ENCODE measurements at regions not wholly inside any gene's neighbourhood (a gene's known extent, or its start where the extent isn't known, plus 50 kb on each side); places are given as distances from the start of the nearest gene placed in this dataset.
"Not testable (repeated sequence)": the region's sequence is repeated elsewhere in the genome, so short reads cannot be mapped to it uniquely, and the experiment has no call there.

DNA sequence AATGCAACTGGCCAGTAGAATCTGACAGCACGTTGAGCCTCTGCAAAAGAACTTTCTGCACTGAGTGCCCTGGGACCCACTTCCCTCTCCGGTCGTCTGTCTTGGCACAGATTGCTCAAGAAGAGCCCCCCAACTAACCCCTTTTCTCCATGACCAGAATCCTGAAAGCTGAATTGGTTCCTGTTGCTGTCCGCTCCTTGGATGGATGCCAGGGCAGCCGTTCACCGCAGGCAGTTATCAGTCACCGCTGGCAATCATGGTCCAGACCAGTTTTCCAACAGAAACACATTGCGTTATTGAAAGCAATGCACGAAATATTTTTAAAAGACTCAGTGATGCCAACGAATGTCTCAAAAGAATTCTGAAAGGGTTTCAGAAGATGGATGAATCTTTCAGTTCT, 733.7 kb upstream of the FRG1 start:
- Histone ChIP-seq H3K9me3 (ENCODE audit: insufficient read depth, low read depth, low read length) (no peaks in the 10 kb centered on the region), H3K27ac (ENCODE audit: low read depth, low read length) (no peak overlapping the region), H3K9ac (ENCODE audit: low read depth, low read length) (no peak overlapping the region), H3K4me3 (ENCODE audit: low read length) (no peak overlapping the region), H3K4me1 (ENCODE audit: insufficient read depth, low read length) (peaks cover 5% of the 10 kb centered on the region), H3K27me3 (ENCODE audit: insufficient read depth, low read length) (no peaks in the 10 kb centered on the region), H3K36me3 (ENCODE audit: insufficient read depth, low read length) (no peaks in the 10 kb centered on the region)
- 95% methylated on average over 10 of the region's 10 CpGs for WGBS

DNA sequence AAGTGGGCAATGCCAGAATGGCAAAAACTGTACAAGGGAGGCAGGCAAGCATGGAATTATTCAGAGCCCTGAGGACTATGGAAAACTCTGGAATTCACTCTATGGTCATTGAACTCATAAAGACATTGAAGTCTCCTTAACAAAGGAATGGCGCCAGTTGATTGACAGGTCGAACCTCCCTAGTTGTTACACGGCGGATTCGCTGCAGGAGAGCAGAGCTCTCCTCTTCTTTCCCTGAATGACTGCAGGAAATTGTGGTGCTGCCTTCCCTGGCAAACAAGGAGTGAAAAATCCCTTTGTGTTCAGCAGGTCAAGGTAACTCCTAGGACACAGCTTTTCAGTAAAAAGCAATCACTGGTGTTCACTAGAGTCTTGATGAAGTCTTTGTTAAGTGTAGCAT, 732.8 kb upstream of the FRG1 start:
- H3K9ac ChIP-seq (ENCODE audit: low read depth, low read length): no peak overlapping the region
- 93% methylated on average over 5 of the region's 5 CpGs for WGBS

DNA sequence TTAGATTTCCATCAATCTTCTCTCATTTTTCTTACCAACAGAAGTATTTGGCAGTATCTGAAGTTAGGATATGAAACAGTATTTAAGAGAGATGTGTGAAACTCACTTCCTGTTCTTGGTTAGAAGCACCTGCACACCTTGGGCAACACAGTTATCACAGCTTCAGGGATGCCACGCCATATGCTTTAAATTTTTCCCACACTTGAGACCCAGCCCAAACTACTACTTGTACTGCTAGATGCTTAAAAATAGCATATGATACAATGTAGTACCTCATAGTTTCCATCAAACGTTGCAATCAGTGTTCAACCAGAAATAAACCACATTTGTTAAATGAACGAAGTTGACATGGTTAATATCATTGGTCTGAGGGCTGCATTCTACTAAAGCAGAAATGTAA, 725.1 kb upstream of the FRG1 start:
- Histone ChIP-seq H3K36me3 (ENCODE audit: insufficient read depth, low read length) (no peaks in the 10 kb centered on the region), H3K9me3 (ENCODE audit: insufficient read depth, low read depth, low read length) (no peaks in the 10 kb centered on the region), H3K4me1 (ENCODE audit: insufficient read depth, low read length) (no peaks in the 10 kb centered on the region), H3K9ac (ENCODE audit: low read depth, low read length) (no peak overlapping the region), H3K4me3 (ENCODE audit: low read length) (no peak overlapping the region), H3K27me3 (ENCODE audit: insufficient read depth, low read length) (no peaks in the 10 kb centered on the region), H3K27ac (ENCODE audit: low read depth, low read length) (no peak overlapping the region)
- 98% methylated on average over 2 of the region's 3 CpGs for WGBS

More for the DNA sequence above, 732.8 kb upstream of the FRG1 start:
- Histone ChIP-seq H3K27me3 (ENCODE audit: insufficient read depth, low read length) (no peaks in the 10 kb centered on the region), H3K4me1 (ENCODE audit: insufficient read depth, low read length) (peaks cover under 1% of the 10 kb centered on the region; the same call in 1 of the 2 replicates), H3K27ac (ENCODE audit: low read depth, low read length) (no peak overlapping the region), H3K36me3 (ENCODE audit: insufficient read depth, low read length) (no peaks in the 10 kb centered on the region), H3K9me3 (ENCODE audit: insufficient read depth, low read depth, low read length) (no peaks in the 10 kb centered on the region), H3K4me3 (ENCODE audit: low read length) (no peak overlapping the region)

- H3K27me3 ChIP-seq (ENCODE audit: insufficient read depth, low read length): no peaks in the 10 kb centered on the region
- WGBS: 94% methylated on average over 4 of the region's 4 CpGs
- no peaks in the 10 kb centered on the region for H3K9me3 ChIP-seq (ENCODE audit: insufficient read depth, low read depth, low read length)
- no peak overlapping the region for H3K4me3 ChIP-seq (ENCODE audit: low read length)
- no peak overlapping the region for H3K9ac ChIP-seq (ENCODE audit: low read depth, low read length)
- no peak overlapping the region for H3K27ac ChIP-seq (ENCODE audit: low read depth, low read length)
- no peaks in the 10 kb centered on the region for H3K36me3 ChIP-seq (ENCODE audit: insufficient read depth, low read length)
- no peaks in the 10 kb centered on the region for H3K4me1 ChIP-seq (ENCODE audit: insufficient read depth, low read length)
Observed at GRCh38 chr4:189221691-189222090, 719.0 kb upstream of the FRG1 start.

- no peak overlapping the region for H3K27ac ChIP-seq (ENCODE audit: low read depth, low read length)
- H3K36me3 ChIP-seq (ENCODE audit: insufficient read depth, low read length): no peaks in the 10 kb centered on the region
- H3K4me3 ChIP-seq (ENCODE audit: low read length): no peak overlapping the region
- H3K27me3 ChIP-seq (ENCODE audit: insufficient read depth, low read length): no peaks in the 10 kb centered on the region
- no CpG with 5 or more reads among the region's 1 CpG for WGBS
- no peak overlapping the region for H3K9ac ChIP-seq (ENCODE audit: low read depth, low read length)
- H3K4me1 ChIP-seq (ENCODE audit: insufficient read depth, low read length): no peaks in the 10 kb centered on the region
- no peaks in the 10 kb centered on the region for H3K9me3 ChIP-seq (ENCODE audit: insufficient read depth, low read depth, low read length)
Observed at GRCh38 chr4:189228726-189229125, 711.9 kb upstream of the FRG1 start.

- WGBS: 92% methylated on average over 2 of the region's 2 CpGs
- H3K9me3 ChIP-seq (ENCODE audit: insufficient read depth, low read depth, low read length): no peaks in the 10 kb centered on the region
Observed at GRCh38 chr4:189232274-189232673, 708.4 kb upstream of the FRG1 start.

GRCh38 chr4:189233754-189234153, 706.9 kb upstream of the FRG1 start:
- no CpG with 5 or more reads among the region's 1 CpG for WGBS
- not testable (repeated sequence) for H3K4me1 ChIP-seq (ENCODE audit: insufficient read depth, low read length); H3K27ac ChIP-seq (ENCODE audit: low read depth, low read length); H3K9ac ChIP-seq (ENCODE audit: low read depth, low read length); H3K4me3 ChIP-seq (ENCODE audit: low read length); H3K9me3 ChIP-seq (ENCODE audit: insufficient read depth, low read depth, low read length); H3K27me3 ChIP-seq (ENCODE audit: insufficient read depth, low read length); H3K36me3 ChIP-seq (ENCODE audit: insufficient read depth, low read length)

More at GRCh38 chr4:189232274-189232673, 708.4 kb upstream of the FRG1 start:
- Histone ChIP-seq H3K9ac (ENCODE audit: low read depth, low read length) (no peak overlapping the region), H3K36me3 (ENCODE audit: insufficient read depth, low read length) (no peaks in the 10 kb centered on the region), H3K27me3 (ENCODE audit: insufficient read depth, low read length) (no peaks in the 10 kb centered on the region), H3K4me3 (ENCODE audit: low read length) (no peak overlapping the region), H3K27ac (ENCODE audit: low read depth, low read length) (no peak overlapping the region), H3K4me1 (ENCODE audit: insufficient read depth, low read length) (no peaks in the 10 kb centered on the region)

- not testable (repeated sequence) for H3K9me3 ChIP-seq (ENCODE audit: insufficient read depth, low read depth, low read length); H3K4me3 ChIP-seq (ENCODE audit: low read length); H3K9ac ChIP-seq (ENCODE audit: low read depth, low read length); H3K27me3 ChIP-seq (ENCODE audit: insufficient read depth, low read length); H3K27ac ChIP-seq (ENCODE audit: low read depth, low read length); H3K36me3 ChIP-seq (ENCODE audit: insufficient read depth, low read length); H3K4me1 ChIP-seq (ENCODE audit: insufficient read depth, low read length)
Observed at GRCh38 chr4:189234948-189235347, 705.7 kb upstream of the FRG1 start.

GRCh38 chr4:189235599-189235998, 705.1 kb upstream of the FRG1 start:
- WGBS: 95% methylated on average over 6 of the region's 6 CpGs
- H3K4me3 ChIP-seq (ENCODE audit: low read length): no peak overlapping the region
- no peaks in the 10 kb centered on the region for H3K4me1 ChIP-seq (ENCODE audit: insufficient read depth, low read length)
- H3K9me3 ChIP-seq (ENCODE audit: insufficient read depth, low read depth, low read length): no peaks in the 10 kb centered on the region
- no peaks in the 10 kb centered on the region for H3K27me3 ChIP-seq (ENCODE audit: insufficient read depth, low read length)
- H3K9ac ChIP-seq (ENCODE audit: low read depth, low read length): no peak overlapping the region
- H3K36me3 ChIP-seq (ENCODE audit: insufficient read depth, low read length): no peaks in the 10 kb centered on the region
- H3K27ac ChIP-seq (ENCODE audit: low read depth, low read length): no peak overlapping the region

- WGBS: 96% methylated on average over 28 of the region's 28 CpGs
- not testable (repeated sequence) for H3K27ac ChIP-seq (ENCODE audit: low read depth, low read length); H3K9me3 ChIP-seq (ENCODE audit: insufficient read depth, low read depth, low read length); H3K4me1 ChIP-seq (ENCODE audit: insufficient read depth, low read length); H3K4me3 ChIP-seq (ENCODE audit: low read length); H3K9ac ChIP-seq (ENCODE audit: low read depth, low read length); H3K36me3 ChIP-seq (ENCODE audit: insufficient read depth, low read length); H3K27me3 ChIP-seq (ENCODE audit: insufficient read depth, low read length)
Observed at GRCh38 chr4:189236321-189236720, 704.4 kb upstream of the FRG1 start.

GRCh38 chr4:189237340-189237739, 703.3 kb upstream of the FRG1 start:
- H3K27ac ChIP-seq (ENCODE audit: low read depth, low read length): no peak overlapping the region
- H3K4me1 ChIP-seq (ENCODE audit: insufficient read depth, low read length): no peaks in the 10 kb centered on the region
- H3K36me3 ChIP-seq (ENCODE audit: insufficient read depth, low read length): no peaks in the 10 kb centered on the region
- no peaks in the 10 kb centered on the region for H3K9me3 ChIP-seq (ENCODE audit: insufficient read depth, low read depth, low read length)
- WGBS: 96% methylated on average over 13 of the region's 13 CpGs
- H3K27me3 ChIP-seq (ENCODE audit: insufficient read depth, low read length): no peaks in the 10 kb centered on the region
- H3K4me3 ChIP-seq (ENCODE audit: low read length): no peak overlapping the region
- no peak overlapping the region for H3K9ac ChIP-seq (ENCODE audit: low read depth, low read length)

- no peak overlapping the region for H3K4me3 ChIP-seq (ENCODE audit: low read length)
- peaks cover 5% of the 10 kb centered on the region; the same call in 1 of the 2 replicates for H3K4me1 ChIP-seq (ENCODE audit: insufficient read depth, low read length)
- no peaks in the 10 kb centered on the region for H3K27me3 ChIP-seq (ENCODE audit: insufficient read depth, low read length)
- H3K9me3 ChIP-seq (ENCODE audit: insufficient read depth, low read depth, low read length): peaks cover 17% of the 10 kb centered on the region; the same call in 1 of the 2 replicates
- no peak overlapping the region for H3K9ac ChIP-seq (ENCODE audit: low read depth, low read length)
- H3K36me3 ChIP-seq (ENCODE audit: insufficient read depth, low read length): no peaks in the 10 kb centered on the region
- WGBS: 95% methylated on average over 2 of the region's 2 CpGs
- H3K27ac ChIP-seq (ENCODE audit: low read depth, low read length): no peak overlapping the region
Observed at GRCh38 chr4:189255636-189256035, 685.0 kb upstream of the FRG1 start.

All from HUES64 (cell line).